ENCODE measurements at regions not wholly inside any gene's neighbourhood (a gene's known extent, or its start where the extent isn't known, plus 50 kb on each side); places are given as distances from the start of the nearest gene placed in this dataset.

DNA sequence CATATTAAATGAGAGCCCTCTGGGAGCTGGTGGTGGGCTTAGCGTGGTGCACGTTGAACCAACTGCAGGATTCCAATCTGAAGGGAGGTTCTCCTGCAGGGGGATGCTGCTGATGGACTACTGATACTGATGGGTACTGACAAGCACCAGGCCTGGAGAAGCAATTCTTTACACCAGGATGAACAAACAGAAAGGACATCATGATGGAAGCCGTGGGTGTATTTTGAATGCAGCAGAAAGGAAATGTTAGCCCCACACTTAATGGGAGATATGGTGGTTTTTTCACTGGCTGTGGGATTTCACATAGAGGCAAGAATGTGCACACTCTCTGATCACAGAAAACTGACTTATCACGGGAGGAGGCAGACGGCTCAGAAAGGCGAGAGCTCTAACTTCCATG lies 299.7 kb downstream of the TEX29 start:
- Histone ChIP-seq H3K27me3 (ENCODE audit: insufficient read depth) (no peaks in the 10 kb centered on the region), H2AFZ (ENCODE audit: low read depth) (no peak overlapping the region)

DNA sequence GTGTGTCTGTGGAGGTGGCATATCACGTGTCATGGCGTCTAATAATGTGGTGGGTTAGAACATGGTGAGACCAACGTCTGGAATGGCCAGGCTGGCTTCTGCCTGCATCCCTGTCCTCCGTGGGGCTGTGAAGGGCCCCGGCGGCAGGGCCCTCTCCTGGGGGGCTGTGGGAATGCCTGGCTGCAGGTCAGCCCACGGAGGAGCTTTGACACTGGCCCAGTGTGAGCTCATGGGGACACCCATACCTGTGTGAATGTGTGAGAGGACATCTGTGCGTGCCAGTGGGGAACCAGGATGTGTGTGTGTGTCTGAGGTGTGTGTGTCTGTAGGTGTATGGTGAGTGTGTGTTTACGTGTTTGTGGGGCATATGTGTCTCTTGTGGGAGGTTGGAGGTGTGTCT lies 300.1 kb downstream of the TEX29 start:
- no peaks in the 10 kb centered on the region for H3K9me3 ChIP-seq
- H3K4me1 ChIP-seq (ENCODE audit: control insufficient read depth in 1 of 2, insufficient read depth in 2 of 2, low read depth in 1 of 2, low read length in 1 of 2): no peaks in the 10 kb centered on the region
- 40% methylated on average over 6 of the region's 9 CpGs for WGBS (ENCODE audit: low lambda C conversion rate)
- H3K36me3 ChIP-seq (replicated peaks in 1 of 2; ENCODE audit: control insufficient read depth in 1 of 2, insufficient read depth in 2 of 2, low read length in 1 of 2): no peaks in the 10 kb centered on the region
- H3K4me2 ChIP-seq: no peak overlapping the region
- TF ChIP-seq MEF2A (IDR thresholded peaks at IDR 0.05; ENCODE audit: borderline replicate concordance, low read depth) (no peak), POLR2AphosphoS5 (IDR thresholded peaks at IDR 0.05; ENCODE audit: low read depth, low read length) (no peak), TEAD4 (IDR thresholded peaks at IDR 0.05; ENCODE audit: borderline replicate concordance, insufficient read depth) (no peak), EZH2phosphoT487 (IDR thresholded peaks at IDR 0.05; ENCODE audit: borderline replicate concordance, low read depth) (no peak), NRF1 (IDR thresholded peaks at IDR 0.05; ENCODE audit: low read depth, low read length) (no peak), EP300 (IDR thresholded peaks at IDR 0.05; ENCODE audit: borderline replicate concordance in 1 of 2, low read depth in 1 of 2, low read length in 1 of 2) (no peak), FOSL2 (IDR thresholded peaks at IDR 0.05; ENCODE audit: borderline replicate concordance, low read depth) (no peak), JUND (IDR thresholded peaks at IDR 0.05) (no peak), NFIC (IDR thresholded peaks at IDR 0.05; ENCODE audit: borderline replicate concordance) (no peak), RCOR1 (IDR thresholded peaks at IDR 0.05; ENCODE audit: low read length) (no peak), SIN3A (IDR thresholded peaks at IDR 0.05; ENCODE audit: borderline replicate concordance, low read depth, low read length) (no peak), TCF12 (IDR thresholded peaks at IDR 0.05) (no peak), FOXJ3 (CRISPR knock-in tag; IDR thresholded peaks at IDR 0.05) (no peak)
- TF ChIP-seq, protein P1, sequence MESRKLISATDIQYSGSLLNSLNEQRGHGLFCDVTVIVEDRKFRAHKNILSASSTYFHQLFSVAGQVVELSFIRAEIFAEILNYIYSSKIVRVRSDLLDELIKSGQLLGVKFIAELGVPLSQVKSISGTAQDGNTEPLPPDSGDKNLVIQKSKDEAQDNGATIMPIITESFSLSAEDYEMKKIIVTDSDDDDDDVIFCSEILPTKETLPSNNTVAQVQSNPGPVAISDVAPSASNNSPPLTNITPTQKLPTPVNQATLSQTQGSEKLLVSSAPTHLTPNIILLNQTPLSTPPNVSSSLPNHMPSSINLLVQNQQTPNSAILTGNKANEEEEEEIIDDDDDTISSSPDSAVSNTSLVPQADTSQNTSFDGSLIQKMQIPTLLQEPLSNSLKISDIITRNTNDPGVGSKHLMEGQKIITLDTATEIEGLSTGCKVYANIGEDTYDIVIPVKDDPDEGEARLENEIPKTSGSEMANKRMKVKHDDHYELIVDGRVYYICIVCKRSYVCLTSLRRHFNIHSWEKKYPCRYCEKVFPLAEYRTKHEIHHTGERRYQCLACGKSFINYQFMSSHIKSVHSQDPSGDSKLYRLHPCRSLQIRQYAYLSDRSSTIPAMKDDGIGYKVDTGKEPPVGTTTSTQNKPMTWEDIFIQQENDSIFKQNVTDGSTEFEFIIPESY (IDR thresholded peaks at IDR 0.05; ENCODE audit: borderline replicate concordance, low read depth): no peak
- no peak overlapping the region for H2AFZ ChIP-seq (ENCODE audit: low read depth)
- POLR2A ChIA-PET: no interaction called here
- H3K27ac ChIP-seq (ENCODE audit: low read depth in 2 of 2, low read length in 1 of 2): no peak overlapping the region
- no peaks in the 10 kb centered on the region for H3K79me2 ChIP-seq (ENCODE audit: insufficient read depth)
- H3K9me2 ChIP-seq: no peaks in the 10 kb centered on the region
- DNase-seq: no peak
- H4K20me1 ChIP-seq (ENCODE audit: insufficient read depth): no peaks in the 10 kb centered on the region
- H3F3A ChIP-seq (replicated peaks; ENCODE audit: insufficient read depth): no peaks in the 10 kb centered on the region
- CTCF ChIA-PET: no interaction called here
- no peaks in the 10 kb centered on the region for H3K27me3 ChIP-seq (ENCODE audit: insufficient read depth)
- H3K9ac ChIP-seq: no peak overlapping the region
- no peak overlapping the region for H3K4me3 ChIP-seq (ENCODE audit: low read depth in 2 of 2, low read length in 1 of 2)

More for the DNA sequence above, 299.7 kb downstream of the TEX29 start:
- H3K9me3 ChIP-seq: no peaks in the 10 kb centered on the region
- no peaks in the 10 kb centered on the region for H3K36me3 ChIP-seq (replicated peaks in 1 of 2; ENCODE audit: control insufficient read depth in 1 of 2, insufficient read depth in 2 of 2, low read length in 1 of 2)
- 28% methylated on average over 6 of the region's 6 CpGs for WGBS (ENCODE audit: low lambda C conversion rate)
- no peaks in the 10 kb centered on the region for H3K79me2 ChIP-seq (ENCODE audit: insufficient read depth)
- H3K4me1 ChIP-seq (ENCODE audit: control insufficient read depth in 1 of 2, insufficient read depth in 2 of 2, low read depth in 1 of 2, low read length in 1 of 2): no peaks in the 10 kb centered on the region
- H3F3A ChIP-seq (replicated peaks; ENCODE audit: insufficient read depth): no peaks in the 10 kb centered on the region
- no peaks in the 10 kb centered on the region for H4K20me1 ChIP-seq (ENCODE audit: insufficient read depth)
- H3K27ac ChIP-seq (ENCODE audit: low read depth in 2 of 2, low read length in 1 of 2): no peak overlapping the region
- POLR2A ChIA-PET: no interaction called here
- no peak overlapping the region for H3K4me2 ChIP-seq
- CTCF ChIA-PET: no interaction called here
- DNase-seq: no peak
- TF ChIP-seq GATA2 (CRISPR knock-in tag; IDR thresholded peaks at IDR 0.05) (no peak), NFIC (IDR thresholded peaks at IDR 0.05; ENCODE audit: borderline replicate concordance) (no peak), FOXM1 (IDR thresholded peaks at IDR 0.05; ENCODE audit: low read depth) (no peak), FOSL2 (IDR thresholded peaks at IDR 0.05; ENCODE audit: borderline replicate concordance, low read depth) (no peak)
- no peak overlapping the region for H3K4me3 ChIP-seq (ENCODE audit: low read depth in 2 of 2, low read length in 1 of 2)
- no peaks in the 10 kb centered on the region for H3K9me2 ChIP-seq
- H3K9ac ChIP-seq: no peak overlapping the region

All from SK-N-SH (cell line).